SU-DHL-6 (cell line): ENCODE measurements at regions not wholly inside any gene's neighbourhood (a gene's known extent, or its start where the extent isn't known, plus 50 kb on each side); places are given as distances from the start of the nearest gene placed in this dataset.

Source experiments
- H2AFZ ChIP-seq: fragments of 200-600 bp; sonication (generic); 2 replicates; pipeline ENCODE4 v1.6.1; 2014; ENCODE audit warnings: low read depth, mild to moderate bottlenecking, moderate library complexity, mixed read lengths, antibody characterized with exemption, low read length; ENCODE audit not compliant: severe bottlenecking
- H3F3A ChIP-seq: fragments of 200-600 bp; shearing (Covaris generic); 2 replicates; pipeline ENCODE4 v1.6.0; 2016; ENCODE audit warnings: antibody characterized with exemption, mild to moderate bottlenecking; ENCODE audit not compliant: insufficient read depth
- H3K27ac ChIP-seq: fragments of 200-600 bp; sonication (generic); 2 replicates; pipeline ENCODE4 v1.5.1; 2016; ENCODE audit warnings: low read depth, mild to moderate bottlenecking, low read length, moderate library complexity, mixed read lengths
- H3K27me3 ChIP-seq: fragments of 200-600 bp; sonication (generic), shearing (Covaris generic); 2 replicates; pipeline ENCODE4 v1.6.0; 2014; ENCODE audit warnings: mild to moderate bottlenecking, low read length
- H3K36me3 ChIP-seq: fragments of 200-600 bp; sonication (generic); 2 replicates; pipeline ENCODE4 v1.6.1; 2014; ENCODE audit warnings: mild to moderate bottlenecking, low read length, mixed read lengths
- H3K4me2 ChIP-seq: fragments of 300-600, 200-600 bp; shearing (Covaris generic), sonication (generic); 2 replicates; pipeline ENCODE4 v1.6.0; 2014; ENCODE audit warnings: low read length, low read depth, mild to moderate bottlenecking; ENCODE audit not compliant: poor library complexity, severe bottlenecking
- H3K4me3 ChIP-seq: fragments of 200-600 bp; sonication (generic); 2 replicates; pipeline ENCODE4 v1.5.1; 2014; ENCODE audit warnings: antibody characterized with exemption, low read length, mild to moderate bottlenecking, mixed read lengths; ENCODE audit not compliant: insufficient read depth, poor library complexity, severe bottlenecking
- H3K79me2 ChIP-seq: fragments of 200-600 bp; sonication (generic); 2 replicates; pipeline ENCODE4 v1.6.1; 2014; ENCODE audit warnings: mild to moderate bottlenecking, low read length, moderate library complexity; ENCODE audit not compliant: insufficient read depth
- H3K9ac ChIP-seq: fragments of 200-600 bp; sonication (generic); 2 replicates; pipeline ENCODE4 v1.7.0; 2014; ENCODE audit warnings: mild to moderate bottlenecking, low read length
- H3K9me2 ChIP-seq: fragments of 200-600 bp; sonication (generic); replicated peaks from 2 replicates; pipeline ENCODE4 v1.6.1; 2014; ENCODE audit warnings: low read length; ENCODE audit not compliant: insufficient read depth
- H3K9me3 ChIP-seq: fragments of 200-600 bp; sonication (generic); 2 replicates; pipeline ENCODE4 v1.6.1; 2014; ENCODE audit warnings: low read length, mixed read lengths; ENCODE audit not compliant: insufficient read depth
- H4K20me1 ChIP-seq: fragments of 200-600 bp; sonication (generic); 2 replicates; pipeline ENCODE4 v1.6.1; 2014; ENCODE audit warnings: low read depth, mild to moderate bottlenecking, antibody characterized with exemption, low read length, moderate library complexity, mixed read lengths
- EZH2phosphoT487 ChIP-seq: fragments of 200-600 bp; sonication (generic), shearing (Covaris generic); conservative IDR thresholded peaks from 2 replicates; pipeline ENCODE4 v1.6.1; 2018; ENCODE audit warnings: mild to moderate bottlenecking, antibody characterized with exemption, low read length, moderate library complexity, mixed read lengths
- TF ChIP-seq, protein P1 (sequence below): fragments of 200-600 bp; sonication (generic); IDR thresholded peaks from one replicate; pipeline ENCODE4 v1.5.1; 2017; ENCODE audit warnings: antibody characterized with exemption, mild to moderate bottlenecking, low read length, moderate library complexity; ENCODE audit not compliant: insufficient read depth, poor library complexity, severe bottlenecking

DNA sequence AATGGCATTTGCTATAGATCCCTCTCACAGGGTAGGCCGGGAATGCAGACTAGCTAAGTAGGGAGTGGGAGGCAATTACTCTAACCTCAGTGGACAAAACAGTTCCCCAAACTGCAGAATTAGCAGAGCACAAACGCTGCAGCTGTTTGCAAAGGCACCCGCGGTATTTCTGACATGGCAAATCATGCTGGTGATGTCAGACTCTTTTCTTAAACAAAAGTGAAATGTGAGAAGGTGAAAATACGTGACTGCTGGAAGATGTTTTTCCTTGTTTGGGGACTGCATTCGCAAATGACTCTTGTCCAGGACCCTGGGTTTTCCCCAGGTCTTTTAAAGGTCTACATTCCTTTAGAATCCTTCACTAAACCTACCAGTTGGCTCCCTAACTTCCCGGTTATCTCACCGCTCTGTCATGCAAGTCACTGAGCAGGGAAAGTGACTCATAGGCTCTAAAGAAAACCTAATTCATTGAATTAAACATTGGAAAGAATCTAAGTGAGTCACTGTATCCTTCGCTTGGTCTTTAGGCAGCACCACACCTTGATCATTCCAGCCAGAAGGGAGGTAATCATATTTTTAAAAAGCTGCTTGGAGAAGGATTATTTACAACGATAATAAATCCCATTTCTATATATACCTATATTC, 91.5 kb upstream of the DNAH5 start:
- Histone ChIP-seq H3K79me2 (no peaks in the 10 kb centered on the region), H3K4me2 (no peak overlapping the region), H3K27ac (no peak overlapping the region), H3K36me3 (no peaks in the 10 kb centered on the region), H3K4me3 (no peak overlapping the region), H3K9me3 (no peaks in the 10 kb centered on the region), H2AFZ (no peak overlapping the region), H3F3A (no peaks in the 10 kb centered on the region), H3K27me3 (no peaks in the 10 kb centered on the region), H4K20me1 (no peaks in the 10 kb centered on the region), H3K9me2 (no peaks in the 10 kb centered on the region), H3K9ac (no peak overlapping the region)
- TF ChIP-seq, protein P1, sequence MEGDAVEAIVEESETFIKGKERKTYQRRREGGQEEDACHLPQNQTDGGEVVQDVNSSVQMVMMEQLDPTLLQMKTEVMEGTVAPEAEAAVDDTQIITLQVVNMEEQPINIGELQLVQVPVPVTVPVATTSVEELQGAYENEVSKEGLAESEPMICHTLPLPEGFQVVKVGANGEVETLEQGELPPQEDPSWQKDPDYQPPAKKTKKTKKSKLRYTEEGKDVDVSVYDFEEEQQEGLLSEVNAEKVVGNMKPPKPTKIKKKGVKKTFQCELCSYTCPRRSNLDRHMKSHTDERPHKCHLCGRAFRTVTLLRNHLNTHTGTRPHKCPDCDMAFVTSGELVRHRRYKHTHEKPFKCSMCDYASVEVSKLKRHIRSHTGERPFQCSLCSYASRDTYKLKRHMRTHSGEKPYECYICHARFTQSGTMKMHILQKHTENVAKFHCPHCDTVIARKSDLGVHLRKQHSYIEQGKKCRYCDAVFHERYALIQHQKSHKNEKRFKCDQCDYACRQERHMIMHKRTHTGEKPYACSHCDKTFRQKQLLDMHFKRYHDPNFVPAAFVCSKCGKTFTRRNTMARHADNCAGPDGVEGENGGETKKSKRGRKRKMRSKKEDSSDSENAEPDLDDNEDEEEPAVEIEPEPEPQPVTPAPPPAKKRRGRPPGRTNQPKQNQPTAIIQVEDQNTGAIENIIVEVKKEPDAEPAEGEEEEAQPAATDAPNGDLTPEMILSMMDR = no peak
- no peak for TF ChIP-seq EZH2phosphoT487

DNA sequence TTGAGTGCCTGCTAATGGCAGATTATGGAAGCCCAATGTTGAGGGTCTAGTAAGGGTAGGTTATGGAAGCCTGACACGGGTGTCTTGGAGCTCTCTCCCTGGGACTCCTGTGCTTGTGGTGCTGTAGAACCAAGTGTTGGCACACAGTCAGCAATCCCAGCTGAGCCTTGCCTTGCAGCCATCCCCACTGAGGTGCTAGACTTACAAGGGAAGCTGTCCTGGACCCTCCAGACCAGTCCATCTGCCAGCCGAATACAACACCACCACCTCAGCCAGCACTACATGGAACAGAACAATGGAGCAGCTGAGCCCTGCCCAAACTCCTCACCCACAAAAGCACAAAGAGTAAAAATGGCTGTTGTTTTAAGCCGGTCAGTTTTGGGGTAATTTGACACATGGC, 90.5 kb upstream of the DNAH5 start:
- H3K27me3 ChIP-seq = no peaks in the 10 kb centered on the region
- H3K4me3 ChIP-seq = no peak overlapping the region
- no peak overlapping the region for H2AFZ ChIP-seq
- no peak for TF ChIP-seq EZH2phosphoT487
- TF ChIP-seq, protein P1 = no peak
- no peaks in the 10 kb centered on the region for H3F3A ChIP-seq
- no peaks in the 10 kb centered on the region for H3K79me2 ChIP-seq
- H4K20me1 ChIP-seq = no peaks in the 10 kb centered on the region
- H3K9ac ChIP-seq = no peak overlapping the region
- H3K9me2 ChIP-seq = no peaks in the 10 kb centered on the region
- H3K36me3 ChIP-seq = no peaks in the 10 kb centered on the region
- H3K9me3 ChIP-seq = no peaks in the 10 kb centered on the region
- no peak overlapping the region for H3K27ac ChIP-seq
- H3K4me2 ChIP-seq = no peak overlapping the region

DNA sequence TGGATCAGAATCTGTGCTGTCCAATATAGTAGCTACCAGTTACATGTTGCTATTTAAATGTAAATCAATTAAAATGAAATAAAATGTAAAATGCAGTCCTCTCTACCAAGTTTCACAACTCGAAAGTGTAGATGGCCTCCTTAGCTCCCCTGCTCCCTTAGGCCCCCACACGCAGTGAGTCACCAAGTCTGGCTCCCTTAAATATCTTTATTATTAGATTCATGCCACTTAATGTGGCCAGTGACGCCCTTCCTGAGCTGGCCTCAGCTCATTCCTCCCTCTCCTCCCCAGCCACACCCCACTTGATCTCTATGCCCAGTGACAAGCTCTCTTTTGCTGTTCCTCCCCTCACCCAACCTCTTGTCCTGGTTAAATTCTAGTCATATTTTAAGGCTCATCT, 88.4 kb upstream of the DNAH5 start:
- Histone ChIP-seq H3K4me3 (no peak overlapping the region), H3K79me2 (no peaks in the 10 kb centered on the region), H3K9me2 (no peaks in the 10 kb centered on the region), H3K36me3 (no peaks in the 10 kb centered on the region), H3K9me3 (no peaks in the 10 kb centered on the region), H3F3A (no peaks in the 10 kb centered on the region), H3K4me2 (no peak overlapping the region), H3K9ac (no peak overlapping the region), H4K20me1 (no peaks in the 10 kb centered on the region), H3K27me3 (no peaks in the 10 kb centered on the region), H3K27ac (no peak overlapping the region), H2AFZ (no peak overlapping the region)
- TF ChIP-seq, protein P1 = no peak
- TF ChIP-seq EZH2phosphoT487 = no peak
